GM18867 (cell line): ENCODE measurements at regions not wholly inside any gene's neighbourhood (a gene's known extent, or its start where the extent isn't known, plus 50 kb on each side); places are given as distances from the start of the nearest gene placed in this dataset.
A peak's percentile ranks its signal among the peaks of the same experiment; 100 is the strongest.

Source experiments
- ATAC-seq: cut with Tn5 transposase; IDR thresholded peaks from one replicate; pipeline ENCODE4 v1.9.1; 2021; ENCODE audit warnings: mild to moderate bottlenecking, moderate library complexity; ENCODE audit not compliant: unreplicated experiment

DNA sequence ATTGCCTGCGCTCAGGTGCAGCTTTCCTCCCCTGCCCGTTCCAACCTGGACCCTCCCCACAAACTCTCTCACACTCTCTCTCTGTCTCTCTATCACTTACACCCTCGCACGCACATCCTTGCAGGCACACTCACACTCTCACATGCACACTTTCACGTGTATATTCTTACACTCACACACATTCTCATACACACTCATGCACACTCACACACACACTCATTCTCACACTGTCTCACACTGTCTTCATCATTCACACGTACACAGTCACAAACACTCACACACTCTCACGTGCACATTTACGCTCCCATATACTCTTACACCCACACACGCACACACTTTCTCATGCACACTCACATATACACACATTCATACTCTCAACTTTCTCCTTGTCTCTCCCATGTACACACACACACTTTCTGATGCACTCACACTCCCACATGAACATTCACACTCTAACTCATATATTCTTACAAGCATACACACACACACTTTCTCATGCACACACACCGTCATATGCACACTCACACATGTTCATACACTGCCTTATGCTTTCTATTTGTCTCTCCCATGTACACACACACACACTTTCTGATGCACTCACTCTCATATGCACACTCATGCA lies 229.3 kb downstream of the SNX18 start:
- ATAC-seq, result no peak

DNA sequence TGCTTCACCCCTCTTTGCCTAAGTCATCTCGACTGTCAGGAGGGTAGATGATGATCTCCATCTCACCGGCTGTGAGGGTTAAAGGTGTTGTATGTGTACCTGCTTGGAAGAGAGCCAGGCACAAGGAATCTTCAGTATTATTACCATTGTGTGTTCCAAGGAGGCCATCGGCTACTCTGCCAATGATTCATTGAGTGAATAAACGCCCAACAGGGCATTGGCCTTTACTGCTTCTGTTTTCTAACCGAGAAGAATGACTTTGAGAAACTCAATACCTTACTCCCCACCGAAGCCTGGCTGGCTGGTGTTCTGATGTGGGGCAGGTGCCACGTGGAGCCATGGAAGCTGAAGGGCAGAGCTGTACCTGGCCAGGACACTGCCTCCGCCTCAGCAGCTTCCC lies 228.8 kb downstream of the SNX18 start:
- ATAC-seq, result no peak

DNA sequence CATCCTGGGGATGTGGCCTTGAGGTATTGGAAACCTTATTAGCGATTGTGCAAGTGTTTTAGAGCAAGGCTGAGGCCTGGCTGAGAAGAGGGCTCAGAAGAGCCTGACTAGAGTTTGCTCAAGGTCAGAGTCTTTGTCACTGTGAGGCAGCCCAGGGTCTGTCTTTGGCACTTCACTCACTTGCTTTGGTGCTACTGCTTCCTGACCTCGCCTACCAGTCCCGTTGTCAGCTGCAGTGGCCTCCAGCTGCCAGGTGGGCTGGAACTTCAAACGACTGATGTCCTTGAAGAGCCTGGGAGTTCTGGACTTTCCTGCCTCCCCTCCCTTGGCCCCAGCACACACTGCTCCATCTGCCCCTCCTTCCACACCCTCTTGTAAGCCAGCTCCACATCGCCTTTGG lies 228.0 kb downstream of the SNX18 start:
- no peak for ATAC-seq

DNA sequence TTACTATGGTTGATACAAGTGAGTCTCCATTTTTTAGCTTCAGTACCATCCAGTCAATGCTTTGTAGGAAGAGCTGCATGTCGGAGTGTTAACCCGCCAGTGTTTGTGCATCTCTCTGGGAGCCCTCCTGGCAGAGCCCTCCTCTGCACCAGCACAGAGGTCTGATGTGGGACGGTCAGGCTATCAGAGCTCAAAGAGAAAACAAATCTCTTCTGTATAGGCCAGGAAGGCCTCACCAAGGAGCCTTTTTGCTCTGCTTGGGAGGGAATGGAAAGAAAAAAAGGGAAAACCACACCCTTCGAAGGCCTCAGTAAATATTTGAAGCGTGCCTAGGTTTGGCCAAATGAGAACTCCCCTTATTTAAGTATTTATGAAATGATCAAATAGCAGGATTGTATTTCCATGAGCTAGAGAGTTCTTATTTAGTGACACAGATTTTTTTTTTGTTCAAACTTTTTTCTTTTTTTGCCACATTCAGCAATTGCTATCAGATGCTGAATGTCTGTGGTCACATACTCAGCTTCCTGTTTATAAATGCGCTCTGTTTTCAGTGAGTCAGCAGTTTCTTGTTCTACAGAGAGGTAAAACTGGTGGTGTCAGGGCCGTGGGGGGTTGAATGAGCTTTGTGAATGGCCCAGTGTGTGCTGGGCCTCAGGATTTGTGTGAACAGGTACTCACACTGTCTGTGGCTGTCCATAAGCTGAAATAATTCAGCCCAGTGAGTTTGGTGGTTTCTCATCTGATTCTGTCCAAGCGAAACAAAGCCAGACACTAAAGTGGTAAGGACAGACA lies 226.6 kb downstream of the SNX18 start:
- ATAC-seq, result peak; percentile 91

DNA sequence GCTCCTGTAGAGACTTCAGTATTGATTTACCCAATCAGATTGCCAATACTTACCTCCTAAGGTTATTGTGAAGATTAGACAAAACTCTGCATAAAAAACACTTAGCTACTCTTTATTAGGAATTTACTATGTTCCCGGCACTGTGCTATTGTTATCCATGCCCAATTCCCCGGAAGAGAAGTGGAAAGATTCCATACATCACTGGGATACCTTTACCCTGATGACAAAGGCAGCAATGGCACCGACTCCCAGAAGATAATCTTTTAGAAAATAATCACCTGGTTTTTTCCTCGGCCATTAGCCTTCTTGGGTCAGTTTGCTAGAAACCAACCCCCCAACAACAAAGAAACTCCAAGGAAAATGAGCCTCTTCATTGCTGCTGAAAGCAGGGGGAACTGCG lies 226.0 kb downstream of the SNX18 start:
- ATAC-seq, result no peak

DNA sequence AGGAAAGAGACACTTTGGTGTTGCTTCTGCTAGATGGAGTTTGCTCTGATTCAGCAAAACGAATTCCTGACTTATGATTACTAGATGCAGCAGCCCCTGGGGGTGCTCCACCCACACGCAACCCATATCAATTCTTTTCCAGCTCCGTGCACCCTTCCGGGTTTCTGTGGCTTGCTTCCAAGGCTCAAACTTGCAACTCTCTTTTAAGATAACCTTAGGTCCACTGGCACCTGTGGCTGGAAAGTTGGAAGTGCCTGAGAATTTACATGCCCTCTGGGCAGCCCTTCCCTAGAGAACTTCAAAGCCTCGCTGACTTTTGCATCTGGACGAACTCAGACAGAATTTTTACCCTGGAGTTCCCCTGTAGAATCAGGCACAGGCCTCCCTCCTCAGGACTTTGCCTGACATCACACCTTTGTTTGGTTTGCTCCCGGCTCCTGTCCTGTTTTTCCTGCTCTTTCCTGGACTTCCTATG lies 224.9 kb downstream of the SNX18 start:
- no peak for ATAC-seq

DNA sequence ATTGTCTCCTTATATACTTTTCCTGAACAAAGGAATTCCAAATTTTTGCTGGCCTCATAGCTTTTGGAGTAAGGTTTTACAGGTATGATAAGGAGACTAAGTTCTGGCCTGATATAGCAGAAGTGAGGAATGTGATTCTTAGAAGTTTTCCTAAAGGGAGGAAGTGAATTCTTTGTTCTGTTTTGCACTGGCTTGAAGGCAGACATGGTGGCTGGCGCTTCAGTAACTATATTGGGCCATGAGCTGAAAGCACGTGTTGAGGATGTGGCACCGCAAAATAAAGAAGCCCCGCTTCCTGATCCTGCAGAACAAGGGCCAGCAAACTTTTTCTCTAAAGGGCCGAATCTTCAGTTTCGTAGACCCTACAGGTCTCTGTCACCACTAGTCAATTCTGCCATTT lies 224.2 kb downstream of the SNX18 start:
- no peak for ATAC-seq

DNA sequence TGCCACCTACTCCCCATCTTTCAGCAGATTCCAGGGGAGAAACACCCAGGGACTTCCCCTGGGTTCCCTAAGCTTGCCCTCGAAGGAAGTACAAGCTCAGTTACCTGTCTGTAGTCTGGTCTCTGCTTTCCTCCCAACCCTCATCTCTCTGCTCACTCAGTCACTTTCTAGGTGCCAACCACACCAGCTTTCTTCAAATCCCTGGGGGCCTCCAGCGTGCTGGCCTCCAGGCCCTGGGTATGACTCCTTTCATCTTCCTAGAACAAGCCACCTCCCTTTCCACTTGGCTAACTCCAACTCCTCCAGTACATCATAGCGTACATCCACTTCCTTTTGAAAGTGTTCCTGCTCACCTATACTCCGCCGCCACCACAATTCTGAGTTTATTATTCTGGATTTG lies 222.6 kb downstream of the SNX18 start:
- no peak for ATAC-seq

DNA sequence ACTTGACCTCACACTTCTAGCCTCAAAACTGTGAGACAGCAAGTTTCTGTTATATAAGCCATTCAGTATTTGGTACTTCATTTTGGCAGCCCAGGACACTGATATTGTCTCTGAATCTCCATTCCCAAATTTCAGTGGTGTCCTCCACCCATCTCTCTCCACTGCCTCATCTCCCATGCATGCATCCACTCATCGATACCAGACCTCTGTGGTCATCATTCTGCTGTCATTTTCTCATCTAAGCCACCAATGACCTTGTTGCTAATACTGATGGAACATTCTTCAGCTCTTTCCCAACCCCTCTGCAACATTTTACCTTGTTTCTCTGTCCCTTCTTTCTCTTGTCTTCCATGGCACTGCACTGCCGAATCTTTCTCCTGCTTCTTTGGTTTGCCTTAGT lies 221.8 kb downstream of the SNX18 start:
- ATAC-seq, result no peak

DNA sequence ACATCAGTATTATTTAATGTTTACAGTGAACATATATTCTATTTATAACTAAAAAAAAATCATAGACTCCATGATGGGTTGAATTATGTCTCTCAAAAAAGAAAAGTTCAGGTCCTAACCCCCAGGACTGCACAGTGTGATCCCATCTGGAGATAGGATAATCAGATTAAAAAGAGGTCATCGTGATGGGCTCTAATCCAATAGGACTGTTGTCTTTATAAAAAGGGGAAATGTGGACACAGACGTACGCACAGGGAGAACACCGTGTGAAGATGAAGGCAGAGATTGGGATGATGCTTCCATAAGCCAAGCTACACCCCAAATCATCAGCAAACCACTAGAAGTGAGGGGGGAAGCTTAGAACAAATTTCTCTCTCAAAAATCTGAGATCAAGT lies 221.4 kb downstream of the SNX18 start:
- ATAC-seq, result no peak

DNA sequence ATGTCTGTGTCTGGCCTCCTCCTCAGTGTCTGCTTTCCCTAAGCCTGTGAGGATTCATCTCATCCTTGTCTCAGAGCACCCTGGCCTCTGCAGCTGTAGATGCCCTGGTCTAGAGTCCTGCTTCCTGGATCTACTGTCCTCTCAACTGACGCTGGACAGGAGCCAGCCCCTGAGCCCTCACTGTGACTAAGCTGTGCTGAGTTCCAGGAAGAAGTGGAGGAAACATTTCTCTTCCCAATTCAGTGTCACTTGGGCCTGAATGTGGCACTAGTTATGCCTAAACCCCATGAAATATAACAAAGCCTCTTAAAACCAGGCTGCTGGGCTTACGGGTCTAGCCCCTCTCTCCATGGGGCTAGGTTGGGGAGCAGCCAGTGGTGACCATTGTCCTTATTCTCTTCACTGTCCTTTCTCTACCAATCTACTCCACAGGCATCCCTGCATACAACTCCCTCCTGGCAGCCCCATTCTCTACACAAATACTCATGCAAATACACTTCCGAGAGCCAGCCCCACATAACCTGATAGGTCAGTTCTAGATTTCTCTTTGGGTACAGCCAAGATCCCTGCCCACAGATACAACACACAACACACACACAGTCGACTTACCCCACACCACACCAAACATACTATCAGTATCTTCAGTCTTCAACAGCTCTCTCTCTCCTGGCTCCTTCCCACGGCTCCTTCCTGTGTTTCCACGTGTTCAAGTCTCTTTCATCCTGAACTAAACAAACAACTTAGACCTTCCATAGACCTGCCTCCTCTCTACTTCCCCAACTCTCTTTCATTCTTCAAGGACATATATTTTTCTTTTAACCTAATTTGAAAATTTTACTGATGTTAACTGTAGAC lies 220.8 kb downstream of the SNX18 start:
- no peak for ATAC-seq

DNA sequence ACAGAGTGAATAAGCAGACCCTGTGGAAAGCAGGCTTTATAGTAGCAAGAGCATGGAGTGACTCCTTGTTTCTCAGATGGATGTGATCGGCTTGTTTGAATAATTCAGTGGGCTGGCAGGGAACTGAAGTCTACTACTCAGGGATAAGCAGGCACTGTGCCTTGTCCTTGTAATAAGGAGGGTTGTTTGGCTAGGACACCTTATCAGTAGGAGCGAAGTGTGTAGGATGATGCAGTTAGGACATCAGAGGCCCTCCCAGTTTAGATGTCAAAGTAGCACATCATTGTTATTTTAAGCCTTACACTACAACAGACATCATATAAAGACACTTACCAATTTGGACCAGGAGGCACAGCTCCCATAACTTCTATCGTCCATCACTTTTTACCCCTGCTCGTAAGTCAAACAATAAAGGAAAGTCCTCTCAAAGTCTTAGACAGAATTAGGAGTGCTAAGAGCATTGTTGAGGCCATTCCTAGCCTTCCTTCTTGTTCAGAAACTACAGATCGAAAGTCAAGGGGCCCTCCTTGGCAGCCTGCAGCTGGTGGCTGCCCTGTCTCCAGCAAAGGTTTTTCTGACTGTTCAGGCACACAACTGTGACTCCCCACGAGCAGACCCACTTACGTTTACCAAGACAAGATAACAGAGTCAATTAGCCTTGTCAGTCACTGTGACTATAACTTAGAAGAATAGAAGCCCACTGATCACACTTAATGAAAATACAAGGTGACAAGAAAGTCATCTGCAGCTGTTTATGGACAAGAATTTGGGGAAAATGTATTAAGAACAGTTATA lies 218.6 kb downstream of the SNX18 start:
- ATAC-seq, result no peak

DNA sequence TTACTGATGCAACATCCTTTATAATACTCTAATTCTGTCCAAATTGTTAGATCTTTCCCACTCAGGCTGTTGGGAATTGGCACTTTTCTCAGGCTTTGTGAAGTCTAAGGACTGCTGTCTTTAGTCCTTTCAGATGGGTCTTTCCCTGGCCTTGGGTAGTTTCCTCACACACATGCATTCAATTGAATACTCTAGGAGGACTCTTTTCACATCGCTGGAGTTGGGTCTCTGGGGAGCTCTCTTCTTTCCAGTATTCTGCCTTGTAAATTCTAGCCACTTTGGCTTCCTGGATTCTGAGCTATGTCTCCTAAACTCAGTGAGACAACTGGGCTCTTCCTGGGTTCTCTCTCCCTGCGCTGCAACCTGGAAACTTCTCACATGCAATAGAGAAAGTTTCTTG lies 215.5 kb downstream of the SNX18 start:
- ATAC-seq, result no peak

DNA sequence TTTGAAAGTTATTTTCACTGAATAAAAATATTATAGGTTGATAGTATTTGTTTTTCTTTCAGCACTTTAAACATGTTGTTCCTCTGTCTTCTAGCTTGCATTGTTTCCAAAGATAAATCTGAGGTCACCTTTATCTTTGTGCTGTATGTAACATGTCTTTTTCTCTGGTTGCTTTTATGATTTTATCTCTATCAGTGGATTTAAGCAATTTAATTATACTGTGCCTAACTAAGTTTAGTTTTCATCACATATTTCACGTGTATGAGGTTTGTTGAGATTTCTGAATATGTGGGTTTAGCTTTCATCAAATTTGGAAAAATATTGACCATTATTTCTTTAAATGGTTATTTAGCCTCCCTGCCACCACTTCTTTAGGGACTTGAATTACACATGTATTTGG lies 214.5 kb downstream of the SNX18 start:
- ATAC-seq, result no peak

DNA sequence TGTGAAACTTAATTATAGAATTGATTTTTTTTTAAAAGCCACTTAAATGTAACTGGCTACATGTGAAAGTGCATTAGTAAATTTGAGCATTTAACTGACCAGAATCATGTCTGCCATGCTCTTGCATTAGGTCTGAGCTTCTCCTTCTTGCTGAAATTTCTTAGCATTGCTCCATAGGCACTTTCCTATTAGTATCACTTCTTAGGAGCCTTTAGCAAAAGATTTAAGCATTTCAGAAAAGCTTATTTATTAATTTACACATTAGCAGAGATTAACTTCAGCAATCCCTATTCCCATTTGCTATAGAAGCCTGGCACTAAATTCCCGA lies 211.0 kb downstream of the SNX18 start:
- no peak for ATAC-seq

DNA sequence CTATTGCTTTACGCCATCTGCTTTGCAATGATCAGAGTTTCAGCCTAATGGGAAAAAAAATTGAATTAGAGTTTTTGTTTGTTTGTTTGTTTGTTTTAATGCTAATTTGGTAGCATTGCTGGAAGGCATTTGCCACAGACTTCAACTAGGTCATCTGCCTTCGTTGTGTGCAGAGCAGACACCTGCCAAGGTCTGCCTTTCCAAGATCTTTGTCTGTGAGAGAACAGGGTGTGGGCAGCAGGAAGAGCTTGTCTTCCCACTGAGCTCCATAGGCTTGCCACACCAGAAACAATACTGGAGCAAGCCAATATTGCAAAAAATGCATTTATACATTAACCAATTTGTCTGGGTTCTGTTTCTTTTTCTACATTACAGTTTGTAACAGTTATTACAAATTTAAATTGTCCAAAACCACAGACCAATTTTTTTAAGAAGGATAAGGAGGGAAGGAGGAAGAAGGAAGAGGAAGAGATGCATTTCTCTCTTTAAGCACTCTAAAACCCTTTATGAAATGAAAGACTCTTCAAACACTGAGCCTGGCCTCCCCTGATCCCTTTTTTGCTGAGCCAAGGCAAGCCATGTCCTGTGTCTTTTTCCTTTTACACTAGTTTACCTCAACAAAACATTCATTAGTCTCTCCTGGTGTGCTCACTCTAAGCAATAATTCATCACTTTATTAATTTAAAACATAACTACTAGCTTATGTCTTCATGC lies 210.5 kb downstream of the SNX18 start:
- ATAC-seq, result no peak

DNA sequence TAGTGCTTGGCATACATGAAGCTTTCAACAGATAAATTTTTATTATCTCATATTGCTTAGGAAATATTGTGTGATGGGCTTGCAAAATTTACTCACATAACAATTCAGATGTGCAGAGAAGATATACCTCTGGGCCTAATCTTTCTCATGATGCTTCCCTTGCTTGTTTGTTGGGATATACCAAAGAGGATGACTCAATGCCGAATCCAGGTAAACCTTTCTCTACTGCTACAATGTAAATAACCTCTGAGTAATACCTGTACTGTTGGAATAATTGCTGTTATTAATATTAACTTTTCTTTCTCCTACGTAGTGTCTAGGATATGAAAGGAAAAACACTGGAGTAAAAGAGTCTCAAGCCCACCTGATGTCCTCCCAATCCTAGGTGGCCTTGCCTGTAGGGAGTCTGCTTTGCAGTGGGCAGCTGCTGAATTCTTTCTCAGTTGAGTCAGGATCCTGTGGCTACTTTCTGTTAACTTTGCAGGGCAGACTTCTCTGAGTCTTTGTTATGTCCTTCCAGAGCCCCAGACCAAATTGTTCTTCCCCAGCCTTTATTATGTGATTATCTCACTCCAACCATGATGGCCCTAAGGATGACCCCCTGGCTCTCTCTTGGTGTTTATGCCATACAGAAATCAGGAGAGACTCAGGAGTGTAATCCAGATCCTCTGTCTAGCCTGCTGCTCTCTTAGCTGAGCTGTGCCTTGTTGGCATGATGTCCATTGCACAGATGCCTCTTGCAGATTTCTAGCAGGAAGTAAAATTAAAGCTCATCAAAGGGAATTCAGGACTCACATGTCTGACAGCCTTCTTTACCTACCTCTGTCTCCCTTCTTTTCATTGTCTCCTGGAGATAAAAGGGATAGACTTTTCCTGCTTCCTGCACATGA lies 208.1 kb downstream of the SNX18 start:
- no peak for ATAC-seq

DNA sequence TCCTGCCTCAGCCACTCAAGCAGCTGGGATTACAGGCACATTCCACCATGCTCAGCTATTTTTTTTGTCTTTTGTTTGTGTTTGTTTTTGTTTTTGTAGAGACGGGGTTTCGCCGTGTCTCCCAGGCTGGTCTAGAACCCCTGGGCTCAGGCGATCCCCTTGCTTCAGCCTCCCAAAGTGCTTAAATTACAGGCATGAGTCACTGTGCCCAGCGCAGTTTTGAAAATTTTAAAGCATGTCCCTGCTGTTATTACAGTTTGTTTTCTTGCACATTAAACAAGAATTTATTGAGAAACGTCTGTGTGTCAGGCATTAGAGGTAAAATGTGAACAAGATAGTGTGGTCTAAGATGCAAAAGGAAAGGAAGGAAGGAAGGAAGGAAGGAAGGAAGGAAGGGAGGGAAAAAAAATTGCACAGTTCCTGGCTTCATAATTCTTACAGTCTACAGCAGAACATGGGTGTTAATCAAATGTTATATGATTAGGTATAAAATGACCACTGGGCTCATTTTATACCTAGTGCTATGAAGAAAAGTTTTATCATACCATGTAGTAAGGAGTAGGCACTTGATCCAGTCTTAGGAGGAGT lies 205.4 kb downstream of the SNX18 start:
- no peak for ATAC-seq
